Ovary (tissue), 7 donors: ENCODE measurements at regions not wholly inside any gene's neighbourhood (a gene's known extent, or its start where the extent isn't known, plus 50 kb on each side); places are given as distances from the start of the nearest gene placed in this dataset.

Source experiments
- DNase-seq, 5 donors: peaks; one replicate each; pipeline ENCODE4 v3.0.0-alpha.2; 2019 to 2020
- H3K27ac ChIP-seq, 2 donors: fragments of 200-600 bp; one replicate each; pipeline versions ENCODE4 v1.5.1 to v1.8.0; 2019 to 2022
- H3K27me3 ChIP-seq: fragments of 200-600 bp; one replicate; pipeline ENCODE4 v1.8.0; 2022
- H3K36me3 ChIP-seq: fragments of 200-600 bp; sonication (generic); one replicate; pipeline ENCODE4 v1.5.1; 2019
- H3K4me1 ChIP-seq: one replicate; pipeline ENCODE4 v1.8.1; 2013; ENCODE audit warnings: mild to moderate bottlenecking, moderate library complexity; ENCODE audit not compliant: insufficient read depth
- H3K4me3 ChIP-seq: fragments of 200-600 bp; sonication (generic); one replicate; pipeline ENCODE4 v1.5.1; 2017
- H3K9me3 ChIP-seq, 2 donors: fragments of 200-600 bp in 1 of 2; sonication (generic) in 1 of 2; one replicate each; pipeline versions ENCODE4 v1.5.1 to v1.8.1; 2013 to 2019; ENCODE audit warnings: mild to moderate bottlenecking in 1 of 2, moderate library complexity in 1 of 2
- CTCF ChIP-seq, 3 donors: fragments of 450-650 bp in 2 of 3; fragments of 200-600 bp in 1 of 3; IDR thresholded peaks; one replicate each; pipeline versions ENCODE4 v1.5.1 to v1.8.0; 2016 to 2022; ENCODE audit warnings: antibody characterized with exemption in 3 of 3, mild to moderate bottlenecking in 1 of 3
- EP300 ChIP-seq: sonication (generic); formaldehyde crosslinking; IDR thresholded peaks from one replicate; pipeline ENCODE4 v1.6.1; 2017; ENCODE audit warnings: antibody characterized with exemption
- POLR2A ChIP-seq: fragments of 450-650 bp; IDR thresholded peaks from one replicate; pipeline ENCODE4 v1.6.1; 2017; ENCODE audit warnings: antibody characterized with exemption, mild to moderate bottlenecking, moderate library complexity
- WGBS, 3 donors: extraction: QIAGEN DNeasy Blood & Tissue Kit in 1 of 3; methylation state at CpG; one replicate each; pipeline versions ENCODE4 v1.1.5 to v1.1.7; 2013 to 2017; 5-methylcytosine and 5-hydroxymethylcytosine counted together
- intact Hi-C, 4 donors: fragments of 100-400 bp; cut with DNase I; formaldehyde crosslinking; loops; one replicate each; pipeline versions ENCODE4 v1.11.0 to v1.15.1; 2022 to 2023
- donor health status: DM: no; HTN: no; CAD: no; lungs with moderate emphysema.
- donor health status: DM: no; HTN: no; CAD: no.
- donor health status: Bipolar disorder and iron deficiency.
- donor health status: DM: no; HTN: no; CAD: no.
- donor health status: DM: yes; HTN: yes; CAD: no.

- H3K27ac ChIP-seq, result no peak overlapping the region
- intact Hi-C loops, result no loop called here
- no peaks in the 10 kb centered on the region for H3K4me1 ChIP-seq
- no peaks in the 10 kb centered on the region for H3K9me3 ChIP-seq
- TF ChIP-seq POLR2A, result no peak
- TF ChIP-seq CTCF (IDR thresholded peaks at IDR 0.05), result no peak
- TF ChIP-seq EP300, result no peak
- no peaks in the 10 kb centered on the region for H3K36me3 ChIP-seq
- no peak overlapping the region for H3K4me3 ChIP-seq
- WGBS, 3 donors, result 72 to 84% (median 78%) methylated on average over 4 of the region's 4 CpGs
- H3K27me3 ChIP-seq, result no peaks in the 10 kb centered on the region
- no peak for DNase-seq
These were observed 180.9 kb downstream of the PTGER3 start for GRCh38 chr1:70866542-70867264.

GRCh38 chr1:70871790-70872189 lies 175.8 kb downstream of the PTGER3 start:
- no peak overlapping the region for H3K27ac ChIP-seq
- H3K4me1 ChIP-seq, result no peaks in the 10 kb centered on the region
- H3K36me3 ChIP-seq, result no peaks in the 10 kb centered on the region
- 44 to 59% (median 57%) methylated on average over 3 of the region's 3 CpGs for WGBS, 3 donors
- intact Hi-C loops, result no loop called here
- TF ChIP-seq POLR2A (no peak), EP300 (no peak), CTCF (IDR thresholded peaks at IDR 0.05) (no peak)
- H3K4me3 ChIP-seq, result no peak overlapping the region
- no peaks in the 10 kb centered on the region for H3K9me3 ChIP-seq
- no peaks in the 10 kb centered on the region for H3K27me3 ChIP-seq
- DNase-seq, result no peak

- no peaks in the 10 kb centered on the region for H3K9me3 ChIP-seq
- no peak overlapping the region for H3K4me3 ChIP-seq
- TF ChIP-seq EP300, result no peak
- no peak for TF ChIP-seq POLR2A
- TF ChIP-seq CTCF (IDR thresholded peaks at IDR 0.05), result no peak
- no peak for DNase-seq
- H3K27ac ChIP-seq, result no peak overlapping the region
- 57 to 70% (median 69%) methylated on average over 2 of the region's 2 CpGs for WGBS, 3 donors
- no peaks in the 10 kb centered on the region for H3K36me3 ChIP-seq
- no peaks in the 10 kb centered on the region for H3K4me1 ChIP-seq
- H3K27me3 ChIP-seq, result no peaks in the 10 kb centered on the region
- intact Hi-C loops, result no loop called here
These were observed 173.6 kb downstream of the PTGER3 start for GRCh38 chr1:70874063-70874462.

- no peak overlapping the region for H3K4me3 ChIP-seq
- TF ChIP-seq POLR2A (no peak), CTCF (IDR thresholded peaks at IDR 0.05) (no peak), EP300 (no peak)
- intact Hi-C loops, result no loop called here
- H3K27ac ChIP-seq, result no peak overlapping the region
- H3K27me3 ChIP-seq, result no peaks in the 10 kb centered on the region
- H3K4me1 ChIP-seq, result no peaks in the 10 kb centered on the region
- no peak for DNase-seq
- no peaks in the 10 kb centered on the region for H3K9me3 ChIP-seq
- WGBS, 3 donors, result 84 to 96% (median 92%) methylated on average over 1 of the region's 1 CpG
- H3K36me3 ChIP-seq, result no peaks in the 10 kb centered on the region
These were observed 172.8 kb downstream of the PTGER3 start for GRCh38 chr1:70874818-70875217.
